A673 (cell line): ENCODE measurements at regions not wholly inside any gene's neighbourhood (a gene's known extent, or its start where the extent isn't known, plus 50 kb on each side); places are given as distances from the start of the nearest gene placed in this dataset.

Experiments used
- BruUV-seq: library from RNA; stranded (reverse); fragments of 400-500 nt; replicated peaks from 2 replicates; lab custom pipeline; 2021; lab: Mats Ljungman, UMichigan
- CTCF ChIA-PET: fragments of 300-600 bp; sonication (Branson Sonifier 250); formaldehyde crosslinking; loops from one replicate; lab custom pipeline; 2022; ENCODE audit warnings: antibody characterized with exemption; lab: Charles Lee
- POLR2A ChIA-PET: fragments of 300-600 bp; sonication (Branson Sonifier 250); formaldehyde crosslinking; loops from one replicate; lab custom pipeline; 2022; ENCODE audit warnings: antibody characterized with exemption; ENCODE audit not compliant: low non-redundant PET; lab: Charles Lee
- DNase-seq: peaks from one replicate; pipeline ENCODE4 v3.0.0-alpha.2; 2015; ENCODE audit warnings: low spot score
- H3K27ac ChIP-seq: fragments of 200-600 bp; sonication (generic); 2 replicates; pipeline ENCODE4 v1.5.1; 2016; ENCODE audit warnings: mixed run types, low read depth, mild to moderate bottlenecking, mixed read lengths, antibody characterized with exemption, low read length; ENCODE audit not compliant: poor library complexity, severe bottlenecking
- H3K27me3 ChIP-seq: fragments of 200-600 bp; sonication (generic); replicated peaks from 2 replicates; pipeline ENCODE4 v1.6.1; 2017; ENCODE audit warnings: mixed run types, low read depth, mild to moderate bottlenecking, mixed read lengths, antibody characterized with exemption, low read length; ENCODE audit not compliant: insufficient read depth, poor library complexity
- H3K36me3 ChIP-seq: fragments of 200-600 bp; sonication (generic); 2 replicates; pipeline ENCODE4 v1.6.1; 2016; ENCODE audit warnings: mixed run types, mild to moderate bottlenecking, mixed read lengths, antibody characterized with exemption, low read length; ENCODE audit not compliant: insufficient read depth, poor library complexity, severe bottlenecking
- H3K4me1 ChIP-seq: fragments of 200-600 bp; sonication (generic); 2 replicates; pipeline ENCODE4 v1.6.1; 2017; ENCODE audit warnings: mixed run types, mild to moderate bottlenecking, mixed read lengths, antibody characterized with exemption, low read length; ENCODE audit not compliant: insufficient read depth, poor library complexity, severe bottlenecking
- H3K4me3 ChIP-seq: fragments of 200-600 bp; sonication (generic); 2 replicates; pipeline ENCODE4 v1.5.1; 2016; ENCODE audit warnings: low read depth, mixed run types, mild to moderate bottlenecking, mixed read lengths, low read length; ENCODE audit not compliant: poor library complexity, severe bottlenecking
- H3K9me3 ChIP-seq: fragments of 200-600 bp; sonication (generic); 2 replicates; pipeline ENCODE4 v1.6.1; 2016; ENCODE audit warnings: mixed run types, low read depth, mild to moderate bottlenecking, mixed read lengths, antibody characterized with exemption, low read length; ENCODE audit not compliant: poor library complexity, severe bottlenecking
- EZH2 ChIP-seq: fragments of 200-600 bp; sonication (generic); IDR thresholded peaks from 2 replicates; pipeline ENCODE4 v1.6.1; 2017; ENCODE audit warnings: borderline replicate concordance, low read depth, mild to moderate bottlenecking, mixed read lengths, antibody characterized with exemption, low read length; ENCODE audit not compliant: poor library complexity, severe bottlenecking
- intact Hi-C: fragments of 100-400 bp; cut with micrococcal nuclease; formaldehyde crosslinking; loops from one replicate; pipeline ENCODE4 v1.10.0; 2022; ENCODE audit not compliant: unreplicated experiment
- TF ChIP-seq, protein P1 (sequence below): fragments of 300-800, 200-600 bp; sonication (generic); conservative IDR thresholded peaks from 2 replicates; pipeline ENCODE4 v1.5.1; 2017; ENCODE audit warnings: low read depth, mild to moderate bottlenecking, antibody characterized with exemption, low read length, moderate library complexity, mixed read lengths

GRCh38 chr17:63249256-63250004, 196.7 kb downstream of the CYB561 start:
- Histone ChIP-seq H3K9me3 (no peaks in the 10 kb centered on the region), H3K4me3 (no peak overlapping the region), H3K27ac (no peak overlapping the region), H3K27me3 (no peaks in the 10 kb centered on the region), H3K36me3 (no peaks in the 10 kb centered on the region), H3K4me1 (peaks cover 5% of the 10 kb centered on the region)
- intact Hi-C loops: no loop called here
- ChIA-PET CTCF (no interaction called here), POLR2A (no interaction called here)
- TF ChIP-seq, protein P1, sequence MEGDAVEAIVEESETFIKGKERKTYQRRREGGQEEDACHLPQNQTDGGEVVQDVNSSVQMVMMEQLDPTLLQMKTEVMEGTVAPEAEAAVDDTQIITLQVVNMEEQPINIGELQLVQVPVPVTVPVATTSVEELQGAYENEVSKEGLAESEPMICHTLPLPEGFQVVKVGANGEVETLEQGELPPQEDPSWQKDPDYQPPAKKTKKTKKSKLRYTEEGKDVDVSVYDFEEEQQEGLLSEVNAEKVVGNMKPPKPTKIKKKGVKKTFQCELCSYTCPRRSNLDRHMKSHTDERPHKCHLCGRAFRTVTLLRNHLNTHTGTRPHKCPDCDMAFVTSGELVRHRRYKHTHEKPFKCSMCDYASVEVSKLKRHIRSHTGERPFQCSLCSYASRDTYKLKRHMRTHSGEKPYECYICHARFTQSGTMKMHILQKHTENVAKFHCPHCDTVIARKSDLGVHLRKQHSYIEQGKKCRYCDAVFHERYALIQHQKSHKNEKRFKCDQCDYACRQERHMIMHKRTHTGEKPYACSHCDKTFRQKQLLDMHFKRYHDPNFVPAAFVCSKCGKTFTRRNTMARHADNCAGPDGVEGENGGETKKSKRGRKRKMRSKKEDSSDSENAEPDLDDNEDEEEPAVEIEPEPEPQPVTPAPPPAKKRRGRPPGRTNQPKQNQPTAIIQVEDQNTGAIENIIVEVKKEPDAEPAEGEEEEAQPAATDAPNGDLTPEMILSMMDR: no peak
- no peak for TF ChIP-seq EZH2
- no peak for DNase-seq
- no TSS peak for BruUV-seq

DNA sequence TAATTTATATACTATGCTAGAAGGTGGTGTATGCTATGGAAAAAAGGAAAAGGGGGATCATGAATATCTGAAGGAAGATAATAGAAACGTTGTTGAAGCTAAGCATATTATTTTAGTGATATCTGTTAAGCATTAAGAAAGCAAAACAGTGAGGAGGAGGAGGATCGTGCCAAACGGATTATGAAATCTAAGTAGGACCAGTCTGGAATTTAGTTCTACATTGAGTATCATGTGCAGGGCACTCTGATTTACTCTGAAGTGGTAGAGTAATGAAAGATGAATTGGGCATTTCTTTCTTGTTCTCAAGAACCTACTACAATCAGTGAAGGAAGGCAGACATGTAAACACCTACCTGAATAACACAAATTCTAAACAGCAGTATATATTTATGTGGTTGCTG, 195.3 kb downstream of the CYB561 start:
- no peak for DNase-seq
- ChIA-PET CTCF (no interaction called here), POLR2A (no interaction called here)
- no peaks in the 10 kb centered on the region for H3K27me3 ChIP-seq
- BruUV-seq: no TSS peak
- TF ChIP-seq, protein P1: no peak
- no peak for TF ChIP-seq EZH2
- no peak overlapping the region for H3K27ac ChIP-seq
- H3K4me3 ChIP-seq: no peak overlapping the region
- no peaks in the 10 kb centered on the region for H3K9me3 ChIP-seq
- intact Hi-C loops: no loop called here
- H3K4me1 ChIP-seq: peaks cover 4% of the 10 kb centered on the region
- no peaks in the 10 kb centered on the region for H3K36me3 ChIP-seq

- CTCF ChIA-PET: no interaction called here
- BruUV-seq: no TSS peak
- H3K27ac ChIP-seq: no peak overlapping the region
- no peaks in the 10 kb centered on the region for H3K27me3 ChIP-seq
- no peaks in the 10 kb centered on the region for H3K4me1 ChIP-seq
- intact Hi-C loops: no loop called here
- no peak overlapping the region for H3K4me3 ChIP-seq
- POLR2A ChIA-PET: no interaction called here
- no peaks in the 10 kb centered on the region for H3K36me3 ChIP-seq
- DNase-seq: no peak
- H3K9me3 ChIP-seq: no peaks in the 10 kb centered on the region
- TF ChIP-seq EZH2: no peak
- TF ChIP-seq, protein P1: no peak
Observed at GRCh38 chr17:63258785-63259184, 187.3 kb downstream of the CYB561 start.
